IMR-90 (cell line): ENCODE measurements at regions not wholly inside any gene's neighbourhood (a gene's known extent, or its start where the extent isn't known, plus 50 kb on each side); places are given as distances from the start of the nearest gene placed in this dataset.

Source experiments
- ATAC-seq: fragments of 200-7000 bp; cut with Tn5 transposase; 2 replicates; pipeline ENCODE4 v1.9.1; 2020; ENCODE audit warnings: low read depth, mild to moderate bottlenecking, moderate library complexity
- BruUV-seq: library from RNA; stranded (reverse); fragments of 400-500 nt; replicated peaks from 2 replicates; lab custom pipeline; 2021; lab: Mats Ljungman, UMichigan
- CTCF ChIA-PET: fragments of 300-600 bp; formaldehyde crosslinking; extraction: SDS; loops from one replicate; lab custom pipeline; 2021; ENCODE audit warnings: antibody characterized with exemption; lab: Yijun Ruan, JAX
- POLR2A ChIA-PET: fragments of 300-600 bp; sonication (Branson Sonifier 250); formaldehyde crosslinking; loops from one replicate; lab custom pipeline; 2022; ENCODE audit warnings: antibody characterized with exemption; ENCODE audit not compliant: unreplicated experiment; lab: Charles Lee
- DNase-seq: peaks from one replicate; pipeline ENCODE4 v3.0.0; 2013
- H2AFZ ChIP-seq: replicated peaks from 2 replicates; pipeline ENCODE3; 2013; ENCODE audit warnings: low read length, mild to moderate bottlenecking; ENCODE audit not compliant: poor library complexity
- H2AK5ac ChIP-seq: 2 replicates; pipeline ENCODE4 v1.6.1; 2013; ENCODE audit warnings: low read depth, low read length, inconsistent platforms
- H2AK9ac ChIP-seq: replicated peaks from 2 replicates; pipeline ENCODE3; 2013; ENCODE audit warnings: mild to moderate bottlenecking, low read depth, low read length, moderate library complexity; ENCODE audit not compliant: poor library complexity
- H2BK120ac ChIP-seq: 2 replicates; pipeline ENCODE4 v1.6.1; 2013; ENCODE audit warnings: low read depth, low read length, inconsistent platforms
- H2BK15ac ChIP-seq: 3 replicates; pipeline ENCODE4 v1.6.1; 2013; ENCODE audit warnings: low read depth, low read length, inconsistent platforms
- H2BK20ac ChIP-seq: 2 replicates; pipeline ENCODE4 v1.6.1; 2013; ENCODE audit warnings: low read depth, mild to moderate bottlenecking, inconsistent platforms, low read length, moderate library complexity
- H2BK5ac ChIP-seq: 2 replicates; pipeline ENCODE4 v1.6.1; 2013; ENCODE audit warnings: mild to moderate bottlenecking, low read depth, low read length, inconsistent platforms; ENCODE audit not compliant: poor library complexity, severe bottlenecking
- H3K14ac ChIP-seq: replicated peaks from 2 replicates; pipeline ENCODE4 v1.6.1; 2013; ENCODE audit warnings: low read depth, low read length, inconsistent platforms
- H3K18ac ChIP-seq: 2 replicates; pipeline ENCODE4 v1.6.1; 2013; ENCODE audit warnings: low read depth, low read length, control low read depth
- H3K23ac ChIP-seq: 2 replicates; pipeline ENCODE4 v1.6.1; 2013; ENCODE audit warnings: low read depth, low read length, inconsistent platforms
- H3K27ac ChIP-seq: 2 replicates; pipeline ENCODE4 v1.5.1; 2013; ENCODE audit warnings: mild to moderate bottlenecking, control low read depth, low read length; ENCODE audit not compliant: insufficient read depth
- H3K27me3 ChIP-seq: 2 replicates; pipeline ENCODE4 v1.6.1; 2013; ENCODE audit warnings: low read length; ENCODE audit not compliant: control insufficient read depth, insufficient read depth
- H3K36me3 ChIP-seq: 2 replicates; pipeline ENCODE4 v1.6.1; 2013; ENCODE audit warnings: low read length, mixed read lengths; ENCODE audit not compliant: control insufficient read depth, insufficient read depth
- H3K4ac ChIP-seq: 2 replicates; pipeline ENCODE4 v1.6.1; 2013; ENCODE audit warnings: low read depth, low read length, inconsistent platforms
- H3K4me1 ChIP-seq: 2 replicates; pipeline ENCODE4 v1.6.1; 2013; ENCODE audit warnings: low read length, mixed read lengths; ENCODE audit not compliant: control insufficient read depth, insufficient read depth
- H3K4me2 ChIP-seq: 2 replicates; pipeline ENCODE4 v1.6.1; 2013; ENCODE audit warnings: low read depth, mild to moderate bottlenecking, control low read depth, low read length, moderate library complexity
- H3K4me3 ChIP-seq: 2 replicates; pipeline ENCODE4 v1.5.1; 2013; ENCODE audit warnings: low read depth, mild to moderate bottlenecking, control low read depth, low read length, moderate library complexity; ENCODE audit not compliant: insufficient read depth
- H3K56ac ChIP-seq: 2 replicates; pipeline ENCODE4 v1.6.1; 2013; ENCODE audit warnings: low read length, inconsistent platforms; ENCODE audit not compliant: insufficient read depth; ENCODE audit errors: extremely low read depth
- H3K79me1 ChIP-seq, 2 experiments: 2 replicates each; pipeline ENCODE4 v1.6.1; 2013; ENCODE audit warnings: low read length in 2 of 2, inconsistent platforms in 1 of 2, low read depth in 1 of 2
- H3K9ac ChIP-seq: 2 replicates; pipeline ENCODE4 v1.6.1; 2013; ENCODE audit warnings: low read depth, low read length, control low read depth
- H3K9me1 ChIP-seq: 2 replicates; pipeline ENCODE4 v1.6.1; 2013; ENCODE audit warnings: low read length, inconsistent platforms; ENCODE audit not compliant: insufficient read depth
- H3K9me3 ChIP-seq: 2 replicates; pipeline ENCODE4 v1.6.1; 2013; ENCODE audit warnings: low read length; ENCODE audit not compliant: control insufficient read depth, insufficient read depth
- H4K20me1 ChIP-seq: 2 replicates; pipeline ENCODE4 v1.6.1; 2013; ENCODE audit warnings: low read length, inconsistent platforms; ENCODE audit not compliant: insufficient read depth
- H4K5ac ChIP-seq: 2 replicates; pipeline ENCODE4 v1.6.1; 2013; ENCODE audit warnings: mild to moderate bottlenecking, low read depth, low read length, control low read depth
- H4K8ac ChIP-seq, 2 experiments: 2 replicates each; pipeline ENCODE4 v1.6.1; 2013; ENCODE audit warnings: low read depth in 2 of 2, low read length in 2 of 2, control low read depth in 1 of 2, inconsistent platforms in 1 of 2
- H4K91ac ChIP-seq: 2 replicates; pipeline ENCODE4 v1.6.1; 2013; ENCODE audit warnings: low read depth, low read length, inconsistent platforms; ENCODE audit not compliant: insufficient read depth
- BHLHE40 ChIP-seq: fragments of 150-350 bp; IDR thresholded peaks from 2 replicates; pipeline ENCODE4 v1.6.1; 2016; ENCODE audit warnings: mild to moderate bottlenecking, low read depth, low read length
- CHD1 ChIP-seq: IDR thresholded peaks from 2 replicates; pipeline ENCODE4 v1.6.1; 2012; ENCODE audit warnings: low read depth, low read length, improper control_type of control experiment
- POLR2A ChIP-seq: IDR thresholded peaks from 2 replicates; pipeline ENCODE4 v1.6.1; 2012; ENCODE audit warnings: mild to moderate bottlenecking, low read depth, low read length
- RCOR1 ChIP-seq: IDR thresholded peaks from 2 replicates; pipeline ENCODE4 v1.6.1; 2012; ENCODE audit warnings: mild to moderate bottlenecking, low read length, improper control_type of control experiment; ENCODE audit not compliant: insufficient replicate concordance
- SMC3 ChIP-seq: fragments of 150-350 bp; IDR thresholded peaks from 2 replicates; pipeline ENCODE4 v1.6.1; 2016; ENCODE audit warnings: low read depth, mild to moderate bottlenecking, antibody characterized with exemption, low read length, moderate library complexity
- WGBS, 2 experiments: methylation state at CpG; one replicate each; pipeline versions ENCODE4 v1.1.5 to v1.1.7; 2013; ENCODE audit warnings: missing lambda C conversion rate in 2 of 2; ENCODE audit not compliant: insufficient read length in 1 of 2; ENCODE audit errors: extremely low coverage in 2 of 2; 5-methylcytosine and 5-hydroxymethylcytosine counted together
- dilution Hi-C: fragments of 300-500 bp; cut with HindIII; formaldehyde crosslinking; loops from one replicate; pipeline ENCODE4 v1.14.3; 2018; ENCODE audit warnings: low sequenced_read_pairs; ENCODE audit not compliant: unreplicated experiment
- in situ Hi-C: fragments of 300-500 bp; cut with MboI; formaldehyde crosslinking; loops from 3 replicates; pipeline ENCODE4 v1.14.3; 2019; ENCODE audit warnings: low sequenced_read_pairs, inconsistent platforms, mixed read lengths
- intact Hi-C: fragments of 100-400 bp; cut with micrococcal nuclease; formaldehyde crosslinking; loops from 2 replicates; pipeline ENCODE4 v1.10.0; 2022

GRCh38 chr1:194618101-194618500 lies 1431.7 kb upstream of the B3GALT2 start:
- Histone ChIP-seq H4K8ac (no peak overlapping the region), H3K4me1 (no peaks in the 10 kb centered on the region), H3K27me3 (no peaks in the 10 kb centered on the region), H4K91ac (no peak overlapping the region), H3K9me3 (peaks cover 2% of the 10 kb centered on the region; the same call in 1 of the 2 replicates), H3K27ac (no peak overlapping the region), H2BK5ac (no peak overlapping the region), H3K79me1 (no peaks in the 10 kb centered on the region), H3K56ac (no peak overlapping the region), H4K20me1 (no peaks in the 10 kb centered on the region), H2AK5ac (no peak overlapping the region), H3K36me3 (no peaks in the 10 kb centered on the region), H3K4me2 (no peak overlapping the region), H2BK15ac (no peak overlapping the region), H2AK9ac (no peak overlapping the region), H3K4ac (no peak overlapping the region), H2BK20ac (no peak overlapping the region), H3K9ac (no peak overlapping the region), H3K14ac (no peak overlapping the region), H2AFZ (no peak overlapping the region), H2BK120ac (no peak overlapping the region), H3K4me3 (no peak overlapping the region), H4K5ac (no peak overlapping the region), H3K23ac (no peak overlapping the region), H3K9me1 (no peaks in the 10 kb centered on the region), H3K18ac (no peak overlapping the region)
- DNase-seq (no peak), ATAC-seq (no peak)
- no TSS peak for BruUV-seq
- no peak for TF ChIP-seq POLR2A
- TF ChIP-seq RCOR1, result no peak
- TF ChIP-seq BHLHE40, result no peak
- no peak for TF ChIP-seq CHD1
- TF ChIP-seq SMC3, result no peak
- ChIA-PET CTCF (no interaction called here), POLR2A (no interaction called here)
- dilution Hi-C loops, result no loop called here
- in situ Hi-C loops, result no loop called here
- intact Hi-C loops, result no loop called here
- WGBS, 2 experiments, result no CpG with 5 or more reads among the region's 2 CpGs
